ENCODE measurements at regions not wholly inside any gene's neighbourhood (a gene's known extent, or its start where the extent isn't known, plus 50 kb on each side); places are given as distances from the start of the nearest gene placed in this dataset.

- DNase-seq (ENCODE audit: low read depth), result peak; percentile 58
Observed at GRCh38 chr9:38228331-38229103, 159.5 kb upstream of the SHB start.

- DNase-seq (ENCODE audit: low read depth), result peak; percentile 77
Observed at GRCh38 chr9:38227656-38228055, 158.6 kb upstream of the SHB start.

GRCh38 chr9:38227061-38227540, 158.1 kb upstream of the SHB start:
- DNase-seq (ENCODE audit: low read depth), result peak; percentile 99

GRCh38 chr9:38226491-38226951, 157.5 kb upstream of the SHB start:
- peak; percentile 81 for DNase-seq (ENCODE audit: low read depth)

- DNase-seq (ENCODE audit: low read depth), result no peak
Observed at GRCh38 chr9:38224941-38225340, 155.9 kb upstream of the SHB start.

- DNase-seq (ENCODE audit: low read depth), result no peak
Observed at GRCh38 chr9:38216572-38216971, 147.5 kb upstream of the SHB start.

- DNase-seq (ENCODE audit: low read depth), result no peak
Observed at GRCh38 chr9:38215465-38215864, 146.4 kb upstream of the SHB start.

GRCh38 chr9:38214432-38214831, 145.4 kb upstream of the SHB start:
- no peak for DNase-seq (ENCODE audit: low read depth)

- no peak for DNase-seq (ENCODE audit: low read depth)
Observed at GRCh38 chr9:38213631-38214299, 144.7 kb upstream of the SHB start.

- DNase-seq (ENCODE audit: low read depth), result no peak
Observed at GRCh38 chr9:38212016-38212415, 143.0 kb upstream of the SHB start.

GRCh38 chr9:38211002-38211401, 142.0 kb upstream of the SHB start:
- DNase-seq (ENCODE audit: low read depth), result no peak

- no peak for DNase-seq (ENCODE audit: low read depth)
Observed at GRCh38 chr9:38208206-38208901, 139.3 kb upstream of the SHB start.

- no peak for DNase-seq (ENCODE audit: low read depth)
Observed at GRCh38 chr9:38207247-38207778, 138.3 kb upstream of the SHB start.

- no peak for DNase-seq (ENCODE audit: low read depth)
Observed at GRCh38 chr9:38205279-38205678, 136.3 kb upstream of the SHB start.

- DNase-seq (ENCODE audit: low read depth), result no peak
Observed at GRCh38 chr9:38202336-38202938, 133.4 kb upstream of the SHB start.

GRCh38 chr9:38201844-38202243, 132.8 kb upstream of the SHB start:
- no peak for DNase-seq (ENCODE audit: low read depth)

GRCh38 chr9:38200431-38200830, 131.4 kb upstream of the SHB start:
- no peak for DNase-seq (ENCODE audit: low read depth)

- DNase-seq (ENCODE audit: low read depth), result no peak
Observed at GRCh38 chr9:38198140-38198539, 129.1 kb upstream of the SHB start.

GRCh38 chr9:38196714-38197113, 127.7 kb upstream of the SHB start:
- DNase-seq (ENCODE audit: low read depth), result peak; percentile 64

- no peak for DNase-seq (ENCODE audit: low read depth)
Observed at GRCh38 chr9:38195737-38196161, 126.7 kb upstream of the SHB start.

- no peak for DNase-seq (ENCODE audit: low read depth)
Observed at GRCh38 chr9:38194870-38195269, 125.8 kb upstream of the SHB start.

- no peak for DNase-seq (ENCODE audit: low read depth)
Observed at GRCh38 chr9:38192731-38193265, 123.8 kb upstream of the SHB start.
